GM12864 (cell line): ENCODE measurements at regions not wholly inside any gene's neighbourhood (a gene's known extent, or its start where the extent isn't known, plus 50 kb on each side); places are given as distances from the start of the nearest gene placed in this dataset.

ENCODE experiments used
- DNase-seq: peaks from one replicate; pipeline ENCODE4 v3.0.0-alpha.2; 2011; ENCODE audit warnings: low read depth
- H3K4me3 ChIP-seq: 2 replicates; pipeline ENCODE4 v1.5.1; 2011; ENCODE audit warnings: mild to moderate bottlenecking, low read depth, low read length, control low read depth
- TF ChIP-seq, protein P1 (sequence below): IDR thresholded peaks from 2 replicates; pipeline ENCODE4 v1.5.1; 2011; ENCODE audit warnings: low read depth, mild to moderate bottlenecking, moderate library complexity, low read length, control low read depth, inconsistent platforms; ENCODE audit errors: missing control alignments

DNA sequence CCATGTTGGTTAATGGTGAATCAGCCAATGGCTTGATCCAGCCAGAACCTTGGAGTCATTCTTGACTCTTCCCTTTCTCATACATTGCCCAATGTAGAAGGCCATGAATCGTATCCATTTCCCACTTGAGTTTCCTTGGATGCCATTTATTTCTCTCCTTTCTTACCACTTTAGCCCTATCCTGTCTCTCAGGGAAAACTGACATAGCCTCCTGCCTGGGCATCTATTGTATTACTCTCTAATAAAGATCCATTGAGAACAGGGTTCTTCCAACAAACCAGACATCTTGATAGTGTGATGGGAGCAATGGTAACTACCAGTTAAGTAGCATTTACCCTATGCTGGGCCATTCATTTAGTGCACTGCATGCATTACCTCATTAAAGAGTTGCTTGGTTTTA, 104.2 kb upstream of the CDH11 start:
- no peak for DNase-seq
- H3K4me3 ChIP-seq = no peak overlapping the region
- TF ChIP-seq, protein P1, sequence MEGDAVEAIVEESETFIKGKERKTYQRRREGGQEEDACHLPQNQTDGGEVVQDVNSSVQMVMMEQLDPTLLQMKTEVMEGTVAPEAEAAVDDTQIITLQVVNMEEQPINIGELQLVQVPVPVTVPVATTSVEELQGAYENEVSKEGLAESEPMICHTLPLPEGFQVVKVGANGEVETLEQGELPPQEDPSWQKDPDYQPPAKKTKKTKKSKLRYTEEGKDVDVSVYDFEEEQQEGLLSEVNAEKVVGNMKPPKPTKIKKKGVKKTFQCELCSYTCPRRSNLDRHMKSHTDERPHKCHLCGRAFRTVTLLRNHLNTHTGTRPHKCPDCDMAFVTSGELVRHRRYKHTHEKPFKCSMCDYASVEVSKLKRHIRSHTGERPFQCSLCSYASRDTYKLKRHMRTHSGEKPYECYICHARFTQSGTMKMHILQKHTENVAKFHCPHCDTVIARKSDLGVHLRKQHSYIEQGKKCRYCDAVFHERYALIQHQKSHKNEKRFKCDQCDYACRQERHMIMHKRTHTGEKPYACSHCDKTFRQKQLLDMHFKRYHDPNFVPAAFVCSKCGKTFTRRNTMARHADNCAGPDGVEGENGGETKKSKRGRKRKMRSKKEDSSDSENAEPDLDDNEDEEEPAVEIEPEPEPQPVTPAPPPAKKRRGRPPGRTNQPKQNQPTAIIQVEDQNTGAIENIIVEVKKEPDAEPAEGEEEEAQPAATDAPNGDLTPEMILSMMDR = no peak

GRCh38 chr16:65225488-65225887, 103.6 kb upstream of the CDH11 start:
- H3K4me3 ChIP-seq = no peak overlapping the region
- TF ChIP-seq, protein P1 = no peak
- no peak for DNase-seq

GRCh38 chr16:65224994-65225393, 103.1 kb upstream of the CDH11 start:
- TF ChIP-seq, protein P1 = no peak
- no peak overlapping the region for H3K4me3 ChIP-seq
- DNase-seq = no peak

GRCh38 chr16:65224471-65224870, 102.6 kb upstream of the CDH11 start:
- H3K4me3 ChIP-seq = no peak overlapping the region
- TF ChIP-seq, protein P1 = no peak
- DNase-seq = no peak

GRCh38 chr16:65223335-65223734, 101.5 kb upstream of the CDH11 start:
- no peak for DNase-seq
- TF ChIP-seq, protein P1 = no peak
- H3K4me3 ChIP-seq = no peak overlapping the region

- no peak overlapping the region for H3K4me3 ChIP-seq
- TF ChIP-seq, protein P1 = no peak
- no peak for DNase-seq
Observed at GRCh38 chr16:65222536-65222935, 100.7 kb upstream of the CDH11 start.

- TF ChIP-seq, protein P1 = no peak
- H3K4me3 ChIP-seq = no peak overlapping the region
- DNase-seq = no peak
Observed at GRCh38 chr16:65222049-65222448, 100.2 kb upstream of the CDH11 start.
